GM19463 (cell line): ENCODE measurements at regions not wholly inside any gene's neighbourhood (a gene's known extent, or its start where the extent isn't known, plus 50 kb on each side); places are given as distances from the start of the nearest gene placed in this dataset.

ENCODE experiments used
- ATAC-seq: cut with Tn5 transposase; IDR thresholded peaks from one replicate; pipeline ENCODE4 v1.9.1; 2021; ENCODE audit warnings: mild to moderate bottlenecking, moderate library complexity; ENCODE audit not compliant: unreplicated experiment

- ATAC-seq: no peak
These were observed 771.1 kb upstream of the FANCL start for GRCh38 chr2:59012234-59012633.

DNA sequence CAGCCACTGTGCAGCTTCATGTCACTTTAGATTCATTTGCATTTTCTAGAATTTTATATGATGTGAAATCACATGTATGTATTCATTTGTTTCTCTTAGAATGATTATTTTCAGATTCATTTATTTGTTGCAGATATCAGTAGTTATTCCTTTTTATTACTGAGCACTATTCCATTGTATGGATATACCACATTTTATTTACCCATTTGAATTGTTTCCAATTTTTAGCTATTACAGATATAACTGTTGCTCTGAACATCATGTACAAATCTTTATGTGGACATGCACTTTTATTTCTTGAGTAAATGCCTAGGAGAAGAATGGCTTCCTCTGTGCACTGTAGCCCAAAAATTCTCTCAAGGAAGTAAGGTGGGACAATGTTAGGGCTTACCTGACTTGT, 767.8 kb upstream of the FANCL start:
- ATAC-seq: no peak

DNA sequence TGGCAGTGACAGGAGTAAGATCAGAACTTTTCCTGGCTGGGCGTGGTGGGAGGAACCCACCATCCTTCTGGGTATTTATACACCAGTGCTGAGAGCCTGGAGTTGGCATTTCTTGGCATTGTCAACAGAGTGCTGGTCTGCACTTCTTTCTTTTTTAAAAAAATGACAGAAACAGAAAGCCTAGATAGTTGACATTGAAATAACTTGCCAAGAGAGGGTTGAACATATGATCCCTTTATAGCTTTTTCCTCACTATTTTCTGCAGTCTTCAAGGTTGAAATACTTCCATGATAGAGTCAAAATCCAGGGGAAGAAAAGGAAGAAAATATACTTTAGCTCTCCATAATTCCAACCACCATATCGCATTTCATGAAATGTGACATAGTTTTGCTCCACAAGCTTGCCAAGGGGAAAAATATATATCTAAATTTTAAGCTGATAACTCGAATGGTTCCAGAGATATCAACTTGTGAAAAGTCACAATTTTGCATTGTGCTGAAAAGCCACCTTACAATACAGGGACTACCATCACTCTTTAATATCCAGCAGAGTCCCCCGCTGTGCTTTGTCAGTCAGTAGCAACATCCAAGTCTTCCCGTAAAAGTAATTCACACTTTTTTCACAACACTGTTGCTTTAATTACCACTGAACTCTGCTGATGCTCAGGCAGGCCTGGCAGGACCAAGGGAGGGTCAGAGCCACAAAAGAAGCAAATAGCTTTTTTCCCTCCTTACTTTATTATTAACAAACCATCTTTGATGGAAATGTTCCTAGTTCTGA, 764.9 kb upstream of the FANCL start:
- no peak for ATAC-seq

DNA sequence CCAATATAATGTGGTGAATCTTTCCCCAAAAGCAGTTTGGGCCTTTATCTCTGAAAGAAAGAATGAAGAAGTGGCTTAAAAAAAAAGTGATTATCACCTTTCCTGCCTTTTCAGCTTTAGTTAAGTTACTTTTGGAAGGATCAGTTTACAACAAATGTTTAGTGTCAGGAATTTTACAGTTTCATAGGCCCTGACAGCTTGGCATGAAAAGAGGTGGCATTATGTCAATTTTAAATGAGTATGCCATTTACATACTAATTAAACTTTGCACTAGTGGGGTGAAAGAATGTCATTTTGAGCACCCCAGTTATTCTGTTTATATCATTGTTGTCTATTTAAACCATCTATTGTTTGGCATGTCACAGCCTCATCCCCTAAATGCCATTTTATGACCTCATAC, 763.5 kb upstream of the FANCL start:
- no peak for ATAC-seq

- ATAC-seq: no peak
These were observed 759.7 kb upstream of the FANCL start for GRCh38 chr2:59000796-59001195.

GRCh38 chr2:58992062-58992706, 751.1 kb upstream of the FANCL start:
- no peak for ATAC-seq

DNA sequence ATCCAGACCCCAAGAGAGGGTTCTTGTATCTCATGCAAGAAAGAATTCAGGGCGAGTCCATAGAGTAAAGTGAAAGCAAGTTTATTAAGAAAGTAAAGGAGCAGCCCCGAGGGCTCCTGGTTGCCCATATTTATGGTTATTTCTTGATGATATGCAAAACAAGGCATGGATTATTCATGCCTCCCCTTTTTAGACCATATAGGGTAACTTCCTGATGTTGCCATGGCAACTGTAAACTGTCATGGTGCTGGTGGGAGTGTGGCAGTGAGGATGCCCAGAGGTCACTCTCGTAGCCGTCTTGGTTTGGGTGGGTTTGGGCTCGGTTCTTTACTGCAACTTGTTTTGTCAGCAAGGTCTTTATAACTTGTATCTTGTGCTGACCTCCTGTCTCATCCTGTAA, 750.2 kb upstream of the FANCL start:
- ATAC-seq: no peak

DNA sequence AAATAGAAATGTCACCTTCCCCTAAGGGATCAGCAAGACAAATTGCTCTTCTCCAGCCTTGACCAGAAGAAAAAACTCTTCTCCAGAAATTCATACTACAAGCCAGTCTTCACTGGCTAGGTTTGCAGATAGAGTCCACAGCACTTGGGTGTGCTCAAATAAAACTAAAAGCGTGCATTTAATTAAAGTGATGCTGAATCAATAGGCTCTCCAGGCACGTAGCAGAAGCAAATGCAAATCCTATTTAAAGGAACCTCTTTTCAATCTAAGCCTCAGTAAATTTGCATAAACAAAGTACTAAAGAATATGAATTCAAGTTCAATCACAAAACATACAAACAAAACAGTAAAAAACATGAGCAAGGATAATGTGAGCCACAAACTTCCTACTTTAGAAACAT, 744.4 kb upstream of the FANCL start:
- ATAC-seq: no peak

- ATAC-seq: no peak
These were observed 743.6 kb upstream of the FANCL start for GRCh38 chr2:58984731-58985130.

DNA sequence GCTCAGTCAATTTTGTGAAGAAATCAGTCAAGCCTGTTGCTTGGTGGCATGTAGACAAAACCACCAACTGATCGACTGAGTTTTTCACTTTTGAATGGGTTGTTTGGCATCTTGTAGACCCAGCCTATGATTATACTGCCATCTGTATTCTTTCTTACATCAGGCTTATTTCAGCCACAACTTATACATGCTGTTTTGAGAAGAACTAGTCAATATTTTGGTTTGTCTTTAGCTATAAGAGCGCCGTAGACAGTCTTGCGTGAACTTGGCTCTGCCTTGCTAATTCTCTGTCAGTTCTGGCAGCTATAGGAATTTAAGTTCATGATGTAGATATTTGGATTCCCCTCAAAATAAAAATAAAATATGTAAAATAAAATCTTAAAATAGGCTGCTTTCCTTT, 742.0 kb upstream of the FANCL start:
- ATAC-seq: no peak

- ATAC-seq: no peak
These were observed 740.1 kb upstream of the FANCL start for GRCh38 chr2:58981237-58981636.

- ATAC-seq: no peak
These were observed 735.4 kb upstream of the FANCL start for GRCh38 chr2:58976375-58977071.

- no peak for ATAC-seq
These were observed 733.8 kb upstream of the FANCL start for GRCh38 chr2:58974881-58975280.

- ATAC-seq: no peak
These were observed 733.3 kb upstream of the FANCL start for GRCh38 chr2:58974426-58974825.

DNA sequence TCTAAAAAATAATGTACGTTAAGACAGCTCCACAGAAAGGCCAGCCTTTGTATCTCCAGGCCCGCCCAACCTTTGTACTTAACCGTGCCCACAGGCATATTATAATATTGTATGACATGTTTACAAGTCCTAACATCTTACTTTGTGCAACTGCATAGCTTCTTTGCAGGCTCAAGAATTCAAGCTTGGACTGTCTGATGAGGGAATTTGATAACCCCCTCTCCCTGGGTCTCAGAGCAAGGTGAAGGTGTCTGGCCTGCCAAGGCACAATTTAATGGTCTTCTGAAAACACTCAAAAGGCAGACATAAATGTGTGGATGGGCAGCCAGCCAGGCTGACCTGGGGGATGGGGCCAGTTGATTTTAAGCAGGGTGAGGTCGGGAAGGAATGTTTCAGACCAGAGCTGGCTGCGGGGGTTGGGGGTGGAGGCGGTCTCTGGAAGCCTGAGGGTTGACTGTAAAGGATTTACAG, 732.7 kb upstream of the FANCL start:
- no peak for ATAC-seq

DNA sequence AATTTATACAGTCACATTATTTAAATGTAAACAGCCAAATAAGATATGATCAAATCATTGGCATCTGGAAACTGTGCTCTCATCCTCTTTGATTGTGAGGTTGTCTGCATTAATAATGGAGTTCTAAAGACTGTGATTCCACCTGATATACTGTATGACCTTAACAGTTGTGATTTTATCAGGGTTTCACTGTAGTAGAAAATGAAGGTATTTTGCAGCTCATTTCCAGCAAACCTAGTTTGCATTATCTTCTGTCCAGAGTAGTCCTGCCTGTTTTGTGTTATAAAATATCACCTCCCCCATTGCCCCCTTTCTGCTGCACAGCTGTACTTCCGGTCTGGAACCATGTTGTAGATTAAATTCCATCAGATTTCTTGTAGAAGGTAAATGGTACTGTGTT, 731.6 kb upstream of the FANCL start:
- ATAC-seq: no peak

- ATAC-seq: no peak
These were observed 730.6 kb upstream of the FANCL start for GRCh38 chr2:58971511-58972360.

DNA sequence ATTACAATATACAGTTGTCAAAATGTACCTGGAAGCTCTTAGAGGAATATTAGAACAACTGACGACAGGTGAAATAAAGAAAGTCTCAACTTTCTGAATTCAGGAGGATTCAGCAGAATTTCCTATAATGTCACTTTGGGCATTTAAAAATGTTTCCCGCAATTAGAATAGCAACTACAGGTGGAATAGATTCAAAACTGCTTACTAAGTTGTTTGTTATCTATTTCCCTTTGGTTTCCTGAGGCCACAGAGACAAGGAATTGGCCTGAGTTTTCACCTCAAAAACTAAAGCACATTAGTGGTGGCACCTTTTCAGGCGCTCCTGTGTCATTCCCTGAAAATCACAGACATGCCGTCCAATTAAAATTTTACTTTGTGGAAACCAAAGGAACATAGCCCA, 729.2 kb upstream of the FANCL start:
- no peak for ATAC-seq

DNA sequence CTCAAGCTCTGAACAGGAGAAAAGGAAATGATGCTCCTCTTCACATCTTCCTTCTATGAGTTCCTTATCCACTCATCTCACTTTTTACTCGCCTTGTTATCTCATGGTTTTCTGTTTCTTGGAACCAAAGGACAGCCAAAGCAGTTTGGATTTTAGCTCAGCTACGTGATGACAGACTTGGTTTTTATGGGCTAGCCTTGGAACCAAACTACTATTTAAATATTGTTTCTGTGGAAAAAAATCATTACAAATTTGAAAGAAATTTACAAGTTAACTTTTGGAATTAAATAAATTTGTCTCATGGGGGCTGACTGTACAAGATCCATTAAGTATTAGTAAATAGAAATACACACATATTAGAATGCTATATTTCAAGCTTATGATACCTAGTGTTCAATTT, 727.8 kb upstream of the FANCL start:
- no peak for ATAC-seq

GRCh38 chr2:58967736-58968135, 726.6 kb upstream of the FANCL start:
- no peak for ATAC-seq

- ATAC-seq: no peak
These were observed 724.5 kb upstream of the FANCL start for GRCh38 chr2:58965602-58966001.
